ENCODE measurements at regions not wholly inside any gene's neighbourhood (a gene's known extent, or its start where the extent isn't known, plus 50 kb on each side); places are given as distances from the start of the nearest gene placed in this dataset.
A peak's percentile ranks its signal among the peaks of the same experiment; 100 is the strongest.
"Not testable (repeated sequence)": the region's sequence is repeated elsewhere in the genome, so short reads cannot be mapped to it uniquely, and the experiment has no call there.

- Histone ChIP-seq H3K4me3 (ENCODE audit: low read length) (no peak overlapping the region), H3K9me3 (ENCODE audit: control insufficient read depth in 2 of 3, low read length in 3 of 3) (no peaks in the 10 kb centered on the region), H3K4me1 (ENCODE audit: control insufficient read depth in 2 of 2, insufficient read depth in 2 of 2, low read length in 2 of 2) (no peaks in the 10 kb centered on the region), H3K36me3 (ENCODE audit: control insufficient read depth in 2 of 3, insufficient read depth in 3 of 3, low read length in 3 of 3) (no peaks in the 10 kb centered on the region), H3K27me3 (ENCODE audit: control insufficient read depth in 2 of 2, insufficient read depth in 2 of 2, low read length in 2 of 2) (no peaks in the 10 kb centered on the region), H3K27ac (ENCODE audit: low read depth, low read length) (no peak overlapping the region)
- Mint-ChIP-seq H3K9me3 (no peaks in the 10 kb centered on the region), H3K27me3 (no peaks in the 10 kb centered on the region), H3K4me3 (no peak overlapping the region), H3K4me1 (peaks cover 0 to 23% (median 12%) of the 10 kb centered on the region in 7 donors), H3K36me3 (peaks cover 0 to 37% (median 0%) of the 10 kb centered on the region in 5 donors), H3K27ac (peak overlapping the region in 2 of 9 donors; percentile 66 to 97)
- intact Hi-C loops (cut with micrococcal nuclease): no loop called here
- ChIA-PET CTCF (interaction anchor here (0.7 kb wide), 1 partner anchor 191 kb away, joined by 3 read pairs; no protein-coding TSS in a partner anchor), POLR2A (no interaction called here)
- ATAC-seq: no peak
- DNase-seq: no peak
These were observed 140.0 kb downstream of the LAT start for GRCh38 chr16:29124828-29125227.

GRCh38 chr16:29124162-29124561, 139.3 kb downstream of the LAT start:
- H3K4me1 ChIP-seq (ENCODE audit: control insufficient read depth in 2 of 2, insufficient read depth in 2 of 2, low read length in 2 of 2); DNase-seq; H3K9me3 ChIP-seq (ENCODE audit: control insufficient read depth in 2 of 3, low read length in 3 of 3); H3K9me3 Mint-ChIP-seq; POLR2A ChIA-PET; H3K27me3 Mint-ChIP-seq; ATAC-seq; H3K27me3 ChIP-seq (ENCODE audit: control insufficient read depth in 2 of 2, insufficient read depth in 2 of 2, low read length in 2 of 2); H3K4me3 ChIP-seq (ENCODE audit: low read length); intact Hi-C loops (cut with micrococcal nuclease); H3K4me3 Mint-ChIP-seq; H3K27ac ChIP-seq (ENCODE audit: low read depth, low read length); H3K36me3 ChIP-seq (ENCODE audit: control insufficient read depth in 2 of 3, insufficient read depth in 3 of 3, low read length in 3 of 3): not testable (repeated sequence)
- H3K4me1 Mint-ChIP-seq: peaks cover 0 to 23% (median 12%) of the 10 kb centered on the region in 7 donors
- peaks cover 0 to 37% (median 0%) of the 10 kb centered on the region in 5 donors for H3K36me3 Mint-ChIP-seq
- peak overlapping the region in 2 of 9 donors; percentile 31 to 65 for H3K27ac Mint-ChIP-seq
- CTCF ChIA-PET: interaction anchor here (0.7 kb wide), 1 partner anchor 192 kb away, joined by 3 read pairs; no protein-coding TSS in a partner anchor

GRCh38 chr16:29120680-29121079, 135.8 kb downstream of the LAT start:
- H3K36me3 ChIP-seq (ENCODE audit: control insufficient read depth in 2 of 3, insufficient read depth in 3 of 3, low read length in 3 of 3); H3K9me3 Mint-ChIP-seq; CTCF ChIA-PET; intact Hi-C loops (cut with micrococcal nuclease); H3K4me3 ChIP-seq (ENCODE audit: low read length); POLR2A ChIA-PET; ATAC-seq; H3K4me1 ChIP-seq (ENCODE audit: control insufficient read depth in 2 of 2, insufficient read depth in 2 of 2, low read length in 2 of 2); H3K27ac ChIP-seq (ENCODE audit: low read depth, low read length); H3K9me3 ChIP-seq (ENCODE audit: control insufficient read depth in 2 of 3, low read length in 3 of 3); H3K27me3 ChIP-seq (ENCODE audit: control insufficient read depth in 2 of 2, insufficient read depth in 2 of 2, low read length in 2 of 2); H3K27me3 Mint-ChIP-seq; H3K4me3 Mint-ChIP-seq; DNase-seq: not testable (repeated sequence)
- peaks cover 0 to 40% (median 8%) of the 10 kb centered on the region in 5 donors for H3K36me3 Mint-ChIP-seq
- H3K4me1 Mint-ChIP-seq: peaks cover 0 to 29% (median 11%) of the 10 kb centered on the region in 7 donors
- H3K27ac Mint-ChIP-seq: peak overlapping the region in 1 of 9 donors; percentile 40

GRCh38 chr16:29118301-29118957, 133.6 kb downstream of the LAT start:
- CTCF ChIA-PET; H3K9me3 Mint-ChIP-seq; H3K27me3 ChIP-seq (ENCODE audit: control insufficient read depth in 2 of 2, insufficient read depth in 2 of 2, low read length in 2 of 2); H3K27me3 Mint-ChIP-seq; POLR2A ChIA-PET; H3K27ac ChIP-seq (ENCODE audit: low read depth, low read length); H3K4me3 ChIP-seq (ENCODE audit: low read length); H3K9me3 ChIP-seq (ENCODE audit: control insufficient read depth in 2 of 3, low read length in 3 of 3); H3K36me3 ChIP-seq (ENCODE audit: control insufficient read depth in 2 of 3, insufficient read depth in 3 of 3, low read length in 3 of 3); H3K4me1 ChIP-seq (ENCODE audit: control insufficient read depth in 2 of 2, insufficient read depth in 2 of 2, low read length in 2 of 2); intact Hi-C loops (cut with micrococcal nuclease): not testable (repeated sequence)
- peak in 1 of 9 donors; percentile 23 for DNase-seq
- peak; percentile 80 for ATAC-seq
- Mint-ChIP-seq H3K27ac (peak overlapping the region in 8 of 9 donors; percentile 44 to 84 (median 63)), H3K36me3 (peaks cover 6 to 43% (median 11%) of the 10 kb centered on the region in 5 donors), H3K4me1 (peaks cover 8 to 43% (median 19%) of the 10 kb centered on the region in 7 donors), H3K4me3 (peak overlapping the region in 2 of 10 donors; percentile 16 to 27)

GRCh38 chr16:29117631-29118030, 132.8 kb downstream of the LAT start:
- Histone ChIP-seq H3K4me1 (ENCODE audit: control insufficient read depth in 2 of 2, insufficient read depth in 2 of 2, low read length in 2 of 2) (peaks cover 0 to 6% of the 10 kb centered on the region in 2 donors), H3K4me3 (ENCODE audit: low read length) (no peak overlapping the region), H3K36me3 (ENCODE audit: control insufficient read depth in 2 of 3, insufficient read depth in 3 of 3, low read length in 3 of 3) (peaks cover 0 to 9% (median 0%) of the 10 kb centered on the region in 3 experiments), H3K27ac (ENCODE audit: low read depth, low read length) (no peak overlapping the region), H3K9me3 (ENCODE audit: control insufficient read depth in 2 of 3, low read length in 3 of 3) (no peaks in the 10 kb centered on the region), H3K27me3 (ENCODE audit: control insufficient read depth in 2 of 2, insufficient read depth in 2 of 2, low read length in 2 of 2) (no peaks in the 10 kb centered on the region)
- peak overlapping the region in 7 of 9 donors; percentile 17 to 84 (median 69) for H3K27ac Mint-ChIP-seq
- ChIA-PET CTCF (no interaction called here), POLR2A (no interaction called here)
- H3K4me3 Mint-ChIP-seq: no peak overlapping the region
- no peaks in the 10 kb centered on the region for H3K9me3 Mint-ChIP-seq
- DNase-seq (no peak), ATAC-seq (no peak)
- peaks cover 8 to 48% (median 20%) of the 10 kb centered on the region in 7 donors for H3K4me1 Mint-ChIP-seq
- H3K36me3 Mint-ChIP-seq: peaks cover 8 to 43% (median 13%) of the 10 kb centered on the region in 5 donors
- intact Hi-C loops (cut with micrococcal nuclease): no loop called here
- no peaks in the 10 kb centered on the region for H3K27me3 Mint-ChIP-seq

- Histone ChIP-seq H3K9me3 (ENCODE audit: control insufficient read depth in 2 of 3, low read length in 3 of 3) (no peaks in the 10 kb centered on the region), H3K36me3 (ENCODE audit: control insufficient read depth in 2 of 3, insufficient read depth in 3 of 3, low read length in 3 of 3) (peaks cover 0 to 9% (median 0%) of the 10 kb centered on the region in 3 experiments), H3K27ac (ENCODE audit: low read depth, low read length) (no peak overlapping the region), H3K4me3 (ENCODE audit: low read length) (no peak overlapping the region), H3K27me3 (ENCODE audit: control insufficient read depth in 2 of 2, insufficient read depth in 2 of 2, low read length in 2 of 2) (no peaks in the 10 kb centered on the region), H3K4me1 (ENCODE audit: control insufficient read depth in 2 of 2, insufficient read depth in 2 of 2, low read length in 2 of 2) (peaks cover 0 to 9% of the 10 kb centered on the region in 2 donors)
- CTCF ChIA-PET: no interaction called here
- H3K27ac Mint-ChIP-seq: peak overlapping the region in 4 of 9 donors; percentile 60 to 86 (median 71)
- H3K4me3 Mint-ChIP-seq: no peak overlapping the region
- no peaks in the 10 kb centered on the region for H3K9me3 Mint-ChIP-seq
- no peak for DNase-seq
- intact Hi-C loops (cut with micrococcal nuclease): loop anchor here in 1 of 2 donors (1.0 kb wide), 1 partner anchor 31 kb away; no protein-coding TSS in a partner anchor
- no peaks in the 10 kb centered on the region for H3K27me3 Mint-ChIP-seq
- POLR2A ChIA-PET: no interaction called here
- peaks cover 8 to 53% (median 20%) of the 10 kb centered on the region in 7 donors for H3K4me1 Mint-ChIP-seq
- ATAC-seq: no peak
- peaks cover 8 to 38% (median 13%) of the 10 kb centered on the region in 5 donors for H3K36me3 Mint-ChIP-seq
These were observed 132.1 kb downstream of the LAT start for GRCh38 chr16:29116980-29117379.

GRCh38 chr16:29116207-29116606, 131.4 kb downstream of the LAT start:
- DNase-seq; H3K27me3 ChIP-seq (ENCODE audit: control insufficient read depth in 2 of 2, insufficient read depth in 2 of 2, low read length in 2 of 2); POLR2A ChIA-PET; H3K4me3 Mint-ChIP-seq; H3K27ac ChIP-seq (ENCODE audit: low read depth, low read length); ATAC-seq; H3K36me3 ChIP-seq (ENCODE audit: control insufficient read depth in 2 of 3, insufficient read depth in 3 of 3, low read length in 3 of 3); H3K4me3 ChIP-seq (ENCODE audit: low read length); H3K9me3 Mint-ChIP-seq; H3K27me3 Mint-ChIP-seq; H3K9me3 ChIP-seq (ENCODE audit: control insufficient read depth in 2 of 3, low read length in 3 of 3); H3K4me1 ChIP-seq (ENCODE audit: control insufficient read depth in 2 of 2, insufficient read depth in 2 of 2, low read length in 2 of 2): not testable (repeated sequence)
- intact Hi-C loops (cut with micrococcal nuclease): loop anchor here in 1 of 2 donors (1.0 kb wide), 1 partner anchor 32 kb away; no protein-coding TSS in a partner anchor
- H3K27ac Mint-ChIP-seq: peak overlapping the region in 6 of 9 donors; percentile 65 to 86 (median 76)
- CTCF ChIA-PET: interaction anchor here (1.5 kb wide), 1 partner anchor 140 kb away, joined by 4 read pairs; no protein-coding TSS in a partner anchor
- H3K36me3 Mint-ChIP-seq: peaks cover 8 to 36% (median 13%) of the 10 kb centered on the region in 5 donors
- H3K4me1 Mint-ChIP-seq: peaks cover 8 to 57% (median 22%) of the 10 kb centered on the region in 7 donors

Data from naive thymus-derived CD4-positive, alpha-beta T cell (primary cell).